ENCODE measurements at regions not wholly inside any gene's neighbourhood (a gene's known extent, or its start where the extent isn't known, plus 50 kb on each side); places are given as distances from the start of the nearest gene placed in this dataset.

DNA sequence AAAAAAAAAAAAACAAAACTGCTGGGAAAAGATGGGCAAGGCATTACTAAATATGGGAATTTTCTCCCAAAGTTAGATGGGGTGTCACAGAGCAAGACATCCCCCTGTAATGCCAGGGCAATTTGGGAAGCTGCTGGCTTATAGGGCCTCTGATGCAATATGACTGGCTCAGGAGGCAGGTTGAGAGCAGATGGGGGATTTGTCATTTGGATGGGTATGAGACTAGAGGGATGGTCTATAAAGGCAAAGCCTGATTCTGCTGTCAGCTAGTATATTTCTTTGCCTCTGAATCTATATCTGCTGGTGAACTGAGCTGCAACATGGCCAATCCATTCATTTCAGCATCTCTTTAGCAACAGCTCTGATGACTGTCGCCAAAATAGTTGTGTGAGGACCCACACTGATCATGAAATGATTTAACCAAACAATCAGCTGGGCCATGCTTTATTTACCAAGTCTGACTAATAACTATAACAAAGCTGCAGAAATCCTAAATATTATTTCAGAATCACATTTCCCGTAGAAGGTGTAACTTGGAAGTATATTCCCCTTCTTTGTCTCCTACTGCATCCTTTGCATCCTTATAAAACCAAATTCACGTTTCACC lies 455.1 kb upstream of the ZNF608 start:
- no peaks in the 10 kb centered on the region for H3K36me3 Mint-ChIP-seq

DNA sequence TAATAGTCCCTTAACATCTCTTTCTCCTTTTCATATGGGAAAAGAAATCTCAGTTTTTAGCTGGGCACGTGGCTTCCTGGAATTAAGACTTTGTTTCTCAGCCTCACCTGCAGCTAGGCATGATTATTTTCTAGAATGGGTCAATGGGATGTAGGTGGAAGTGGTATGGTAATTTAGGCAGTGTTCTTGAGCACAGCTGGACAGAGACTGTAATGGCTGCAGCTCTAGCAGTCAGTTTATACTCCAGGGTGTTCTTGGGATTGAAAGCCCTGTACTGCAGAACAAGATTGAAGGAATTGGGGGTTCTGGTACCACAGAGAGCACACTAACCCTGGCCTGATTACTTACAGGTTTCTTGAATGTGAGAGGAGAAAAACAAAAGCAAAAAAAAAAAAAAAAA lies 455.9 kb upstream of the ZNF608 start:
- H3K27ac Mint-ChIP-seq = no peak overlapping the region
- no peaks in the 10 kb centered on the region for H3K4me1 Mint-ChIP-seq
- no peaks in the 10 kb centered on the region for H3K36me3 Mint-ChIP-seq
- no peak overlapping the region for H3K4me3 ChIP-seq (ENCODE audit: control insufficient read depth in 1 of 2, extremely low read depth in 1 of 2, low read length in 1 of 2)
- no peaks in the 10 kb centered on the region for H3K27me3 Mint-ChIP-seq
- peaks cover 0 to 5% of the 10 kb centered on the region in 2 experiments for H3K4me1 ChIP-seq (ENCODE audit: control insufficient read depth in 1 of 2, extremely low read depth in 1 of 2, insufficient read depth in 2 of 2, low read length in 2 of 2)
- H3K4me3 Mint-ChIP-seq = no peak overlapping the region
- H3K9me3 Mint-ChIP-seq = peaks cover under 1 to 12% (median 4%) of the 10 kb centered on the region in 3 donors
- no peak overlapping the region for H3K27ac ChIP-seq (ENCODE audit: low read length)
- no peaks in the 10 kb centered on the region for H3K27me3 ChIP-seq (replicated peaks in 1 of 2; ENCODE audit: control insufficient read depth in 2 of 2, extremely low read depth in 1 of 2, insufficient read depth in 2 of 2, low read length in 1 of 2)
- H3K9me3 ChIP-seq = no peaks in the 10 kb centered on the region
- POLR2A ChIA-PET = no interaction called here
- no peaks in the 10 kb centered on the region for H3K36me3 ChIP-seq (ENCODE audit: control insufficient read depth in 2 of 2, extremely low read depth in 1 of 2, insufficient read depth in 1 of 2, low read length in 1 of 2)
- CTCF ChIA-PET = no interaction called here
- 73% methylated on average over 1 of the region's 1 CpG for WGBS (ENCODE audit: insufficient coverage)
- ATAC-seq (replicated peaks in 1 of 4) (no peak), DNase-seq (no peak)

More for the DNA sequence above, 455.1 kb upstream of the ZNF608 start:
- no peaks in the 10 kb centered on the region for H3K27me3 ChIP-seq (replicated peaks in 1 of 2; ENCODE audit: control insufficient read depth in 2 of 2, extremely low read depth in 1 of 2, insufficient read depth in 2 of 2, low read length in 1 of 2)
- no peak overlapping the region for H3K4me3 Mint-ChIP-seq
- no peak overlapping the region for H3K27ac ChIP-seq (ENCODE audit: low read length)
- no peak overlapping the region for H3K27ac Mint-ChIP-seq
- ChIA-PET POLR2A (no interaction called here), CTCF (interaction anchor here in 1 of 2 donors (0.6 kb wide), 1 partner anchor 392 kb away, joined by 5 read pairs; no protein-coding TSS in a partner anchor)
- H3K9me3 ChIP-seq = no peaks in the 10 kb centered on the region
- H3K4me1 ChIP-seq (ENCODE audit: control insufficient read depth in 1 of 2, extremely low read depth in 1 of 2, insufficient read depth in 2 of 2, low read length in 2 of 2) = peaks cover 0 to 5% of the 10 kb centered on the region in 2 experiments
- DNase-seq (no peak), ATAC-seq (replicated peaks in 1 of 4) (no peak)
- 88% methylated on average over 1 of the region's 3 CpGs for whole genome bisulfite sequencing (ENCODE audit: insufficient coverage)
- H3K36me3 ChIP-seq (ENCODE audit: control insufficient read depth in 2 of 2, extremely low read depth in 1 of 2, insufficient read depth in 1 of 2, low read length in 1 of 2) = no peaks in the 10 kb centered on the region
- no peak overlapping the region for H3K4me3 ChIP-seq (ENCODE audit: control insufficient read depth in 1 of 2, extremely low read depth in 1 of 2, low read length in 1 of 2)
- peaks cover 3 to 12% (median 4%) of the 10 kb centered on the region in 3 donors for H3K9me3 Mint-ChIP-seq
- H3K27me3 Mint-ChIP-seq = no peaks in the 10 kb centered on the region
- no peaks in the 10 kb centered on the region for H3K4me1 Mint-ChIP-seq

DNA sequence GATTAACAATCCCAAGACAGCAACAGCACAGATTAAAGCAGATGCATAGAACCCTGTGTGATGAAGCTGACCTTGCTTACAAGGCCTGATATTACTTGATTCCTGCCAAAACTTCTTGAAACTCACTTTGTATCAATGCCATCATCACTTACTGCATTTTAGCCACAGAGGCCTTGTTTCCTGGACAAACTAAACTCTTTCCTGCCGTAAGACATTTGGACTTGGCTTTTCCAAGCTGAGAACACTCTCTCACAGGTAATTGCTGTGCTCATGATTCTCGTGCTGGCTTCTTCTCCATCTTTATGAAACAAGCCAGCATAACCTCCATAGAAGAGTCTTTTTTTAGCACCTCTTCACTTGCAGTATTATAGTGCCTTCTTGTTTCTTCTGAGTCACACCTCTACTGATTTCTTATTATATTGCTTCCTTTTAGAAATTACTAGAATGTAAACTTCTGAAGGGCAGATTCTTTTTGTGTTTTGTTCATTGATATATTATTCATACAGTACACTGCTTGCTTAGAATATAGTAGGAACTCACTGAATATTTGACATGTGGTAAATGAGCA lies 456.5 kb upstream of the ZNF608 start:
- Mint-ChIP-seq H3K36me3 (no peaks in the 10 kb centered on the region), H3K4me3 (no peak overlapping the region), H3K27me3 (no peaks in the 10 kb centered on the region), H3K4me1 (no peaks in the 10 kb centered on the region), H3K9me3 (peaks cover 0 to 12% (median 4%) of the 10 kb centered on the region in 3 donors), H3K27ac (no peak overlapping the region)
- peaks cover 0 to 5% of the 10 kb centered on the region in 2 experiments for H3K4me1 ChIP-seq (ENCODE audit: control insufficient read depth in 1 of 2, extremely low read depth in 1 of 2, insufficient read depth in 2 of 2, low read length in 2 of 2)
- DNase-seq (no peak), ATAC-seq (replicated peaks in 1 of 4) (no peak)
- 100% methylated on average over 1 of the region's 2 CpGs for WGBS (ENCODE audit: insufficient coverage)
- no peaks in the 10 kb centered on the region for H3K27me3 ChIP-seq (replicated peaks in 1 of 2; ENCODE audit: control insufficient read depth in 2 of 2, extremely low read depth in 1 of 2, insufficient read depth in 2 of 2, low read length in 1 of 2)
- no peak overlapping the region for H3K4me3 ChIP-seq (ENCODE audit: control insufficient read depth in 1 of 2, extremely low read depth in 1 of 2, low read length in 1 of 2)
- CTCF ChIA-PET = no interaction called here
- POLR2A ChIA-PET = interaction anchor here in 1 of 2 donors (0.5 kb wide), 1 partner anchor 244 kb away, joined by 3 read pairs; no protein-coding TSS in a partner anchor
- no peaks in the 10 kb centered on the region for H3K36me3 ChIP-seq (ENCODE audit: control insufficient read depth in 2 of 2, extremely low read depth in 1 of 2, insufficient read depth in 1 of 2, low read length in 1 of 2)
- no peak overlapping the region for H3K27ac ChIP-seq (ENCODE audit: low read length)
- no peaks in the 10 kb centered on the region for H3K9me3 ChIP-seq

DNA sequence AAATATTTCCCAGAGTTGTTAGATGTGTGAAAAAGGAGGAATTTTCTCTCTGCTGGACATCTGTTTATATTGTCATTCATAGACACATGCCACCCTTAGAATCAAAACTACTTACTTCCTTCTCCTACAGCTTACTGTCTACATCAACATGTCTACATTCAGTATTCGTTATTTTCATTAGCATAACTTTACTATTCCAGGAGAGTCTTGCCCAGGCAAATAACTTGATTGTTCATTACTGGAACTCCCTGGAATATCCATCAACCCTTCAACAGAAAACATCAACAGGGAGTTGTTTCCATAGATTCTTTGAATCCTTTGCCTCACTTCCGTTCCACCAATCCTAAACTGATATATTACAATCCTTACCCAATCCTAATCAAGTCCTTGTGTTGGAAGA lies 457.5 kb upstream of the ZNF608 start:
- Histone ChIP-seq H3K27me3 (replicated peaks in 1 of 2; ENCODE audit: control insufficient read depth in 2 of 2, extremely low read depth in 1 of 2, insufficient read depth in 2 of 2, low read length in 1 of 2) (no peaks in the 10 kb centered on the region), H3K4me3 (ENCODE audit: control insufficient read depth in 1 of 2, extremely low read depth in 1 of 2, low read length in 1 of 2) (no peak overlapping the region), H3K4me1 (ENCODE audit: control insufficient read depth in 1 of 2, extremely low read depth in 1 of 2, insufficient read depth in 2 of 2, low read length in 2 of 2) (peaks cover 0 to 5% of the 10 kb centered on the region in 2 experiments), H3K27ac (ENCODE audit: low read length) (no peak overlapping the region), H3K36me3 (ENCODE audit: control insufficient read depth in 2 of 2, extremely low read depth in 1 of 2, insufficient read depth in 1 of 2, low read length in 1 of 2) (no peaks in the 10 kb centered on the region), H3K9me3 (no peaks in the 10 kb centered on the region)
- H3K27me3 Mint-ChIP-seq = no peaks in the 10 kb centered on the region
- H3K4me3 Mint-ChIP-seq = no peak overlapping the region
- H3K27ac Mint-ChIP-seq = no peak overlapping the region
- H3K4me1 Mint-ChIP-seq = no peaks in the 10 kb centered on the region
- H3K36me3 Mint-ChIP-seq = no peaks in the 10 kb centered on the region
- peaks cover 0 to 13% (median 4%) of the 10 kb centered on the region in 3 donors for H3K9me3 Mint-ChIP-seq
- POLR2A ChIA-PET = no interaction called here
- DNase-seq = no peak
- CTCF ChIA-PET = no interaction called here
- 85% methylated on average over 2 of the region's 2 CpGs for WGBS (ENCODE audit: insufficient coverage)
- no peak for ATAC-seq (replicated peaks in 1 of 4)

DNA sequence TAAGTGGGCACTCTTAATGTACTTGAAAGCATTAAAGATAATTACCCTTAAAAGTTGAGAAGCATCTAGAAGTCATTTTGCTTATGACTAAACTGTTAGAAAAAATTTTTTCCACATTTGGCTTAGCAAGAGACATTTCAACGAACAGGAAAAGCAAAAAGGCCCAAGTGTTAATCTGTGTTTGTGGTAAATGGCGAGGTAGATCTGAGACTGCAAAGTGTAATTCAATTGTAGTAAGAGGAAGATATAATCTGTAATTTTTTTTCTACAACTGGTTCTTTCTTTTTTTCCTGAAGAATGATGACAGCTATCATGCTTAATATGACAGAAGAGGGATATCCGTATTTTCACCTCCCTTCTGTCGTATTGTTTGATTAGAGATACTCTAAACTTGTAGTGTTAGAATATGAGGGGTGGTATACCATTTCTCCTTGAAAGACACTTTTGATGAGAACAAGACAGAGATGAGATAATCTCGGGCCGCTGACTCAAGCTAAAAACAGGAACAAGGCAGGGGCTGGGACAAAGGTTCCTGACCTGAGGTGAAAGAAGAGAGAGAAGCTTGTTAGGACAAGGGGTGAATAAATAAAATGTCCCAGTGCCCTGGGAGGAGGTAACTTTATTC lies 459.3 kb upstream of the ZNF608 start:
- POLR2A ChIA-PET = no interaction called here
- CTCF ChIA-PET = no interaction called here
- peaks cover 0 to 5% of the 10 kb centered on the region in 2 experiments for H3K4me1 ChIP-seq (ENCODE audit: control insufficient read depth in 1 of 2, extremely low read depth in 1 of 2, insufficient read depth in 2 of 2, low read length in 2 of 2)
- H3K9me3 ChIP-seq = no peaks in the 10 kb centered on the region
- H3K4me3 Mint-ChIP-seq = no peak overlapping the region
- no peaks in the 10 kb centered on the region for H3K27me3 ChIP-seq (replicated peaks in 1 of 2; ENCODE audit: control insufficient read depth in 2 of 2, extremely low read depth in 1 of 2, insufficient read depth in 2 of 2, low read length in 1 of 2)
- H3K27me3 Mint-ChIP-seq = no peaks in the 10 kb centered on the region
- 0% methylated on average over 3 of the region's 6 CpGs for WGBS (ENCODE audit: insufficient coverage)
- peaks cover 4 to 15% (median 4%) of the 10 kb centered on the region in 3 donors for H3K9me3 Mint-ChIP-seq
- no peak overlapping the region for H3K27ac ChIP-seq (ENCODE audit: low read length)
- no peaks in the 10 kb centered on the region for H3K36me3 ChIP-seq (ENCODE audit: control insufficient read depth in 2 of 2, extremely low read depth in 1 of 2, insufficient read depth in 1 of 2, low read length in 1 of 2)
- no peak overlapping the region for H3K4me3 ChIP-seq (ENCODE audit: control insufficient read depth in 1 of 2, extremely low read depth in 1 of 2, low read length in 1 of 2)
- no peak for DNase-seq
- H3K36me3 Mint-ChIP-seq = no peaks in the 10 kb centered on the region
- no peak for ATAC-seq (replicated peaks in 1 of 4)
- H3K4me1 Mint-ChIP-seq = no peaks in the 10 kb centered on the region
- H3K27ac Mint-ChIP-seq = no peak overlapping the region

DNA sequence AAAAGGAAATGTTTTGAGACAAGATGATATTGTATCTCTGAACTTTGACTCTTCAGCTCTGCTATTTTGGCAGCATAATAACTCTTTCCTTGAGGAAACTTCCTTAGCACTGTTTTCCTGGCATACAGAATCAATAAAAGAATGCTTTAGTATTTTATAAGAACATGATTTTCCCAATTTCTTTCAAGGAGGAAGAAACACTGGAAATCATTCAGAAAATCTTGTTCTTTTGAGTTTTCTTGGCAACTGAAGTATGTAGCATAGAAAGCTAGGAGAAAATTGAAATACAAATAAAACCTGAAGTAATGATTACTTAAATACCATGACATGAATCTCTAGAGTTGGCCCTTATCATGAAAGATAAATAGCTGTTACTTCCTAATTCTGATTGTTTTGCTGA lies 461.4 kb upstream of the ZNF608 start:
- no peak overlapping the region for H3K27ac ChIP-seq (ENCODE audit: low read length)
- no peaks in the 10 kb centered on the region for H3K36me3 Mint-ChIP-seq
- no peaks in the 10 kb centered on the region for H3K9me3 ChIP-seq
- H3K9me3 Mint-ChIP-seq = peaks cover 4 to 15% (median 4%) of the 10 kb centered on the region in 3 donors
- H3K27me3 Mint-ChIP-seq = no peaks in the 10 kb centered on the region
- no peaks in the 10 kb centered on the region for H3K4me1 Mint-ChIP-seq
- ChIA-PET POLR2A (no interaction called here), CTCF (no interaction called here)
- no peak for ATAC-seq (replicated peaks in 1 of 4)
- no peak overlapping the region for H3K27ac Mint-ChIP-seq
- no peak overlapping the region for H3K4me3 Mint-ChIP-seq
- H3K36me3 ChIP-seq (ENCODE audit: control insufficient read depth in 2 of 2, extremely low read depth in 1 of 2, insufficient read depth in 1 of 2, low read length in 1 of 2) = no peaks in the 10 kb centered on the region
- no peaks in the 10 kb centered on the region for H3K27me3 ChIP-seq (replicated peaks in 1 of 2; ENCODE audit: control insufficient read depth in 2 of 2, extremely low read depth in 1 of 2, insufficient read depth in 2 of 2, low read length in 1 of 2)
- peaks cover 0 to 5% of the 10 kb centered on the region in 2 experiments for H3K4me1 ChIP-seq (ENCODE audit: control insufficient read depth in 1 of 2, extremely low read depth in 1 of 2, insufficient read depth in 2 of 2, low read length in 2 of 2)
- H3K4me3 ChIP-seq (ENCODE audit: control insufficient read depth in 1 of 2, extremely low read depth in 1 of 2, low read length in 1 of 2) = no peak overlapping the region
- DNase-seq = no peak

Data from T-cell (primary cell).